OCI-LY3 (cell line): ENCODE measurements at regions not wholly inside any gene's neighbourhood (a gene's known extent, or its start where the extent isn't known, plus 50 kb on each side); places are given as distances from the start of the nearest gene placed in this dataset.

ENCODE experiments used
- EZH2phosphoT487 ChIP-seq: fragments of 200-600 bp; shearing (Covaris generic); IDR thresholded peaks from 2 replicates; pipeline ENCODE4 v1.6.1; 2018; ENCODE audit warnings: antibody characterized with exemption, mixed run types, low read depth
- TF ChIP-seq, protein P1 (sequence below): fragments of 200-600, 300-600 bp; sonication (generic); IDR thresholded peaks from 2 replicates; pipeline ENCODE4 v1.5.1; 2014; ENCODE audit warnings: antibody characterized with exemption, low read length, low read depth

- TF ChIP-seq, protein P1, sequence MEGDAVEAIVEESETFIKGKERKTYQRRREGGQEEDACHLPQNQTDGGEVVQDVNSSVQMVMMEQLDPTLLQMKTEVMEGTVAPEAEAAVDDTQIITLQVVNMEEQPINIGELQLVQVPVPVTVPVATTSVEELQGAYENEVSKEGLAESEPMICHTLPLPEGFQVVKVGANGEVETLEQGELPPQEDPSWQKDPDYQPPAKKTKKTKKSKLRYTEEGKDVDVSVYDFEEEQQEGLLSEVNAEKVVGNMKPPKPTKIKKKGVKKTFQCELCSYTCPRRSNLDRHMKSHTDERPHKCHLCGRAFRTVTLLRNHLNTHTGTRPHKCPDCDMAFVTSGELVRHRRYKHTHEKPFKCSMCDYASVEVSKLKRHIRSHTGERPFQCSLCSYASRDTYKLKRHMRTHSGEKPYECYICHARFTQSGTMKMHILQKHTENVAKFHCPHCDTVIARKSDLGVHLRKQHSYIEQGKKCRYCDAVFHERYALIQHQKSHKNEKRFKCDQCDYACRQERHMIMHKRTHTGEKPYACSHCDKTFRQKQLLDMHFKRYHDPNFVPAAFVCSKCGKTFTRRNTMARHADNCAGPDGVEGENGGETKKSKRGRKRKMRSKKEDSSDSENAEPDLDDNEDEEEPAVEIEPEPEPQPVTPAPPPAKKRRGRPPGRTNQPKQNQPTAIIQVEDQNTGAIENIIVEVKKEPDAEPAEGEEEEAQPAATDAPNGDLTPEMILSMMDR, result no peak
- no peak for TF ChIP-seq EZH2phosphoT487
Observed at GRCh38 chr9:101930783-101931182, 192.3 kb upstream of the GRIN3A start.
